Hepatocyte (in vitro differentiated cells): ENCODE measurements at regions not wholly inside any gene's neighbourhood (a gene's known extent, or its start where the extent isn't known, plus 50 kb on each side); places are given as distances from the start of the nearest gene placed in this dataset.

Experiments
- DNase-seq: peaks from one replicate; pipeline ENCODE4 v3.0.0-alpha.2; 2016; ENCODE audit warnings: low spot score
- H2AFZ ChIP-seq: fragments of 200-600 bp; sonication (generic); 2 replicates; pipeline ENCODE4 v1.6.0; 2016; ENCODE audit warnings: antibody characterized with exemption, mild to moderate bottlenecking
- H3K27ac ChIP-seq: fragments of 200-600 bp; sonication (generic); 2 replicates; pipeline ENCODE4 v1.5.1; 2016; ENCODE audit warnings: mild to moderate bottlenecking
- H3K27me3 ChIP-seq: fragments of 200-600 bp; sonication (generic); 2 replicates; pipeline ENCODE4 v1.6.1; 2016
- H3K36me3 ChIP-seq: fragments of 200-600 bp; sonication (generic); replicated peaks from 2 replicates; pipeline ENCODE4 v1.5.1; 2016; ENCODE audit warnings: low read depth; ENCODE audit not compliant: insufficient read depth
- H3K4me1 ChIP-seq: fragments of 200-600 bp; sonication (generic); 2 replicates; pipeline ENCODE4 v1.5.1; 2016; ENCODE audit warnings: mild to moderate bottlenecking, moderate library complexity; ENCODE audit not compliant: insufficient read depth
- H3K4me2 ChIP-seq: fragments of 200-600 bp; sonication (generic); 2 replicates; pipeline ENCODE4 v1.6.0; 2016
- H3K4me3 ChIP-seq: fragments of 200-600 bp; sonication (generic); 2 replicates; pipeline ENCODE4 v1.5.1; 2016; ENCODE audit warnings: mild to moderate bottlenecking
- H3K79me2 ChIP-seq: fragments of 200-600 bp; sonication (generic); 2 replicates; pipeline ENCODE4 v1.6.0; 2017; ENCODE audit warnings: mild to moderate bottlenecking
- H3K9me2 ChIP-seq: fragments of 200-600 bp; sonication (generic); replicated peaks from 2 replicates; pipeline ENCODE4 v1.6.0; 2017; ENCODE audit warnings: mild to moderate bottlenecking; ENCODE audit not compliant: insufficient read depth
- H3K9me3 ChIP-seq: fragments of 200-600 bp; sonication (generic); 2 replicates; pipeline ENCODE4 v1.5.1; 2016; ENCODE audit warnings: low read depth, mild to moderate bottlenecking
- H4K20me1 ChIP-seq: fragments of 200-600 bp; sonication (generic); 2 replicates; pipeline ENCODE4 v1.6.0; 2016; ENCODE audit warnings: mild to moderate bottlenecking; ENCODE audit not compliant: insufficient read depth, poor library complexity, severe bottlenecking
- CTCF ChIP-seq: fragments of 200-600 bp; sonication (generic); IDR thresholded peaks from 2 replicates; pipeline ENCODE4 v1.5.1; 2016; ENCODE audit warnings: antibody characterized with exemption, mild to moderate bottlenecking; ENCODE audit not compliant: poor library complexity
- EZH2 ChIP-seq: fragments of 200-600 bp; sonication (generic); IDR thresholded peaks from 2 replicates; pipeline ENCODE4 v1.6.1; 2016; ENCODE audit warnings: antibody characterized with exemption, mild to moderate bottlenecking, borderline replicate concordance
- EZH2phosphoT487 ChIP-seq: fragments of 200-600 bp; sonication (generic); IDR thresholded peaks from one replicate; pipeline ENCODE4 v1.6.1; 2018; ENCODE audit warnings: antibody characterized with exemption, mild to moderate bottlenecking, low read depth, moderate library complexity; ENCODE audit not compliant: unreplicated experiment, severe bottlenecking
- WGBS: methylation state at CpG from one replicate; pipeline ENCODE4 v1.1.6; 2016; ENCODE audit warnings: low lambda C conversion rate; ENCODE audit errors: missing lambda C conversion rate; 5-methylcytosine and 5-hydroxymethylcytosine counted together

DNA sequence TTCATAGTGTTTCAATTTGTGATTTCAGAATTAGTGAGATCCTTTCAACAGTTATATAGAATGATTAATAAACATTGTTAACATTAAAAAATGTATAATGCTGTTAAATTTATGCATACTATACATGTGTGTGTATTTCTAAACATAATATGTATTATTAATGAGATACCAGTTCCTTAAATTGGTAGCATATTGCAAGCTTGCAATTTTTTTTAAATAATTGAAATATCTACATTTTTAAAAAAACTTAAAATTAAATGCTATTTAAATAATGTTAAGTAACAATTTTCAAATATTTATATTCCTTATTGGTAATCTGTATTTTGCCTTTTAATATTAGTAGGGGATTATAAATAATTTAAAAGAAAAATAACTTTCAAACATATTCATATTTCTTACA, 1479.5 kb upstream of the PCDH7 start:
- DNase-seq = no peak
- Histone ChIP-seq H3K27me3 (no peaks in the 10 kb centered on the region), H3K4me2 (no peak overlapping the region)

DNA sequence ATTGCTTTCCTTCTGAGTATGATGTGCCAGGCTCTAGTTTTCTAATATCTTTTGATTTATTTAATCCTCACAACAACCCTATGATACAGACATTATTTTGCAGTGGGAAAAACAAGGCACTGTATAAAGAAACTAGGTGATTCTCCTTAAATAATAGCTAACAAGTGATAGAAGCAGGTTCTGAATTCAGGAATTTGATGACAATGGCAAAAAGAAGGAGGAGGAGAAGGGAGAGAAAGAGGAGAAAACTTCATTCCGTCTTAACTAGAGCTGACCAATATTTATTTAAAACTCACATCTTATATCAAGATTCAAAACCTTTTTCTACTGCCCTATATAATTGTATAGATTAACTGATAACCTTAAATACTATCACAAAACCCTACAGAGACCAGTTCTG, 1477.1 kb upstream of the PCDH7 start:
- H3K4me1 ChIP-seq = no peaks in the 10 kb centered on the region
- H2AFZ ChIP-seq = no peak overlapping the region
- no peaks in the 10 kb centered on the region for H3K9me2 ChIP-seq
- WGBS = 100% methylated on average over 1 of the region's 1 CpG
- no peaks in the 10 kb centered on the region for H3K36me3 ChIP-seq
- no peaks in the 10 kb centered on the region for H4K20me1 ChIP-seq
- no peaks in the 10 kb centered on the region for H3K27me3 ChIP-seq
- DNase-seq = no peak
- H3K4me2 ChIP-seq = no peak overlapping the region
- TF ChIP-seq CTCF (no peak), EZH2phosphoT487 (no peak), EZH2 (no peak)
- H3K27ac ChIP-seq = no peak overlapping the region
- H3K79me2 ChIP-seq = no peaks in the 10 kb centered on the region
- no peak overlapping the region for H3K4me3 ChIP-seq
- H3K9me3 ChIP-seq = no peaks in the 10 kb centered on the region

More for the DNA sequence above, 1479.5 kb upstream of the PCDH7 start:
- Histone ChIP-seq H3K4me3 (no peak overlapping the region), H3K9me2 (no peaks in the 10 kb centered on the region), H3K79me2 (no peaks in the 10 kb centered on the region), H3K9me3 (no peaks in the 10 kb centered on the region), H4K20me1 (no peaks in the 10 kb centered on the region), H3K4me1 (no peaks in the 10 kb centered on the region), H3K27ac (no peak overlapping the region), H3K36me3 (no peaks in the 10 kb centered on the region), H2AFZ (no peak overlapping the region)
- no peak for TF ChIP-seq EZH2
- no peak for TF ChIP-seq CTCF
- no peak for TF ChIP-seq EZH2phosphoT487

DNA sequence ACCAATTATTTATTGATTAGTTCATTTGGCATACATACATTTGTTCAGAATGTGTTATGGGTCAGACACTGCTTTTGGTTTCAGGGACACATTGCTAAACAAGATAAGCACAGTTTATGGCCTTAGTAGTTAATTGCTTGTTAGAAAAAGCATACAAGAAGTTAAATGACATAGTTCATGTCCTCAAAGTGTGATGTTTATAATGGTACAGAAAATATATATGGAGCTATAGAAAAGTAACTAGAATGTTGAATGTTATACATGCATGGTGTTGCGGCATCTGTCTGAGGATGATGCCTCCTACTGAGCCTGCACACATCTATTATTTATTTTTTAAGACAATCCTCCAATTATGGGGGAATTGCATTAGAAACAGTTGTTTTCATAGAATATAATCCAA, 1476.3 kb upstream of the PCDH7 start:
- Histone ChIP-seq H2AFZ (no peak overlapping the region), H3K27me3 (no peaks in the 10 kb centered on the region), H3K79me2 (no peaks in the 10 kb centered on the region), H3K36me3 (no peaks in the 10 kb centered on the region), H3K4me1 (no peaks in the 10 kb centered on the region), H3K4me3 (no peak overlapping the region), H3K4me2 (no peak overlapping the region), H4K20me1 (no peaks in the 10 kb centered on the region), H3K9me2 (no peaks in the 10 kb centered on the region), H3K9me3 (no peaks in the 10 kb centered on the region), H3K27ac (no peak overlapping the region)
- no peak for DNase-seq
- no peak for TF ChIP-seq EZH2phosphoT487
- no peak for TF ChIP-seq EZH2
- TF ChIP-seq CTCF = no peak
- WGBS = 97% methylated on average over 1 of the region's 1 CpG

DNA sequence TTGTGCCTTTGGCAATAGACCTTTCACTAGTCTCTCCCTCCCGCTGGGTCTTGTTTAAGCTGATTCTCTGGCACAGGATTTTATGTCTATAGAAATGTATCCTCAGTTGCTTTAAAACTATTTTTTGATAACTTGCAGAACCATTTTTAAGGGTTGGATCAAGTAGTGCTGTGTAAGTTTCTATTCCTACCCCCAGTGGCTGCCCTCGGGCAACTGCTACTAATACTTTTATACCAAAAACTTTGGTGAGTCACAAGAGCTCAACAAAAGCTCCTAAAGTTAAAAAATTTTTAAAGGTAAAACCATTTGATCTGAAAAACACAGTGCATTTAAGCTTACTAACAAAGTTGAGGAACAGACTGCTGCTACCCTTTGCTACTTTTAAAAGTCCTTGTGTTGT, 1460.6 kb upstream of the PCDH7 start:
- Histone ChIP-seq H3K27me3 (no peaks in the 10 kb centered on the region), H3K4me2 (no peak overlapping the region), H4K20me1 (no peaks in the 10 kb centered on the region), H3K4me3 (no peak overlapping the region), H3K36me3 (no peaks in the 10 kb centered on the region), H2AFZ (no peak overlapping the region), H3K4me1 (no peaks in the 10 kb centered on the region), H3K9me3 (no peaks in the 10 kb centered on the region), H3K27ac (no peak overlapping the region), H3K9me2 (no peaks in the 10 kb centered on the region), H3K79me2 (no peaks in the 10 kb centered on the region)
- DNase-seq = no peak
- 80% methylated on average over 2 of the region's 2 CpGs for whole genome bisulfite sequencing
- TF ChIP-seq EZH2phosphoT487 (no peak), EZH2 (no peak), CTCF (no peak)
